KMS-11 (cell line): ENCODE measurements at regions not wholly inside any gene's neighbourhood (a gene's known extent, or its start where the extent isn't known, plus 50 kb on each side); places are given as distances from the start of the nearest gene placed in this dataset.

Experiments
- H2AFZ ChIP-seq: fragments of 200-600 bp; sonication (generic); 2 replicates; pipeline ENCODE4 v1.6.1; 2016; ENCODE audit warnings: antibody characterized with exemption, mixed run types, low read depth
- H3K27ac ChIP-seq: fragments of 200-600 bp; sonication (generic); 2 replicates; pipeline ENCODE4 v1.6.1; 2016; ENCODE audit warnings: mild to moderate bottlenecking, mixed run types
- H3K27me3 ChIP-seq: fragments of 200-600 bp; sonication (generic); 2 replicates; pipeline ENCODE4 v1.6.1; 2017; ENCODE audit warnings: mild to moderate bottlenecking, low read depth, mixed run types, moderate library complexity; ENCODE audit not compliant: insufficient read depth
- H3K36me3 ChIP-seq: fragments of 200-600 bp; sonication (generic); 2 replicates; pipeline ENCODE4 v1.6.1; 2017; ENCODE audit warnings: mild to moderate bottlenecking, mixed run types; ENCODE audit not compliant: insufficient read depth
- H3K4me1 ChIP-seq: fragments of 200-600 bp; sonication (generic); 2 replicates; pipeline ENCODE4 v1.6.1; 2016; ENCODE audit warnings: mild to moderate bottlenecking, low read depth, mixed run types; ENCODE audit not compliant: poor library complexity, severe bottlenecking
- H3K4me2 ChIP-seq: fragments of 200-600 bp; sonication (generic); 2 replicates; pipeline ENCODE4 v1.7.0; 2016; ENCODE audit warnings: mild to moderate bottlenecking, mixed run types
- H3K4me3 ChIP-seq: fragments of 200-600 bp; sonication (generic); IDR thresholded peaks from 2 replicates; pipeline ENCODE4 v1.6.1; 2017; ENCODE audit warnings: low read depth, low read length, mixed read lengths; ENCODE audit not compliant: insufficient read depth
- H3K79me2 ChIP-seq: fragments of 200-600 bp; sonication (generic); 2 replicates; pipeline ENCODE4 v1.6.1; 2016; ENCODE audit warnings: low read depth, mixed run types; ENCODE audit not compliant: insufficient read depth
- H3K9ac ChIP-seq: fragments of 200-600 bp; sonication (generic); 2 replicates; pipeline ENCODE4 v1.6.1; 2016; ENCODE audit warnings: mild to moderate bottlenecking, mixed run types
- H4K20me1 ChIP-seq: fragments of 200-600 bp; sonication (generic); 2 replicates; pipeline ENCODE4 v1.6.1; 2016; ENCODE audit warnings: mild to moderate bottlenecking, mixed run types; ENCODE audit not compliant: insufficient read depth
- TF ChIP-seq, protein P1 (sequence below): fragments of 200-600 bp; sonication (generic); conservative IDR thresholded peaks from 2 replicates; pipeline ENCODE4 v1.6.1; 2017; ENCODE audit warnings: low read depth, mild to moderate bottlenecking, antibody characterized with exemption, low read length, moderate library complexity, mixed read lengths

DNA sequence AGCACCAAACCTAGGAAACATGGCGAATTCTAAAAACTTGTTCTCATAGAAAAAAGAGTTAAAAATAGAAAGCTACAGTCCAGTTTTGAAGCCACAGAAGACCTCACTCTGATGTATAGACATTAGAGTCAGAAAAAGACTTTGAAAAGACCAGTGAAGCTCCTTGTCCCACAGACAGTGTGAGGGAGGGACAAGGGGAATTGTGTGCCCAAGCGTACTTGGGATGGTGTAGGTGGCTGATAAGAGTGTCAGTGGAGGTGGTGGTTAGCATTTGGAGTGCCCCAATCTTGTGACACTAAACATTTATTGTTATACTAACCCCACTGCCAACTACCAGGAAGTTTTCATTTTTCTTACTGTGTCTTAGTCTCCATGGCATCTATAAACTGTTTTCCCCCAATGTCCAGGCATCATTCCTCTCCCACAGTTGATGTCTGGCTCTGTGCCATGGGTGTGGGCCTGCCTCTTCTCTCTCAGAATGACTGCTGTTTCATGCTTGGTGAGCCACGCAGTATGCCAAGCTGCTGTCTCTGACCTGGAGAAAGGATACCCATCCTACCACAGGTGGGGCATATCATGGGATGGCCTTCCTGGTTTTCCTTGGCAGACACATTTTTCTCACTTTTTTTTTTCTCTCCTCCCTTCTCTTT, 161.4 kb downstream of the RPIA start:
- Histone ChIP-seq H3K79me2 (peaks cover 96% of the 10 kb centered on the region), H3K4me1 (peaks cover 100% of the 10 kb centered on the region), H3K4me2 (peak overlapping the region; percentile 98), H2AFZ (no peak overlapping the region), H3K27me3 (no peaks in the 10 kb centered on the region), H3K9ac (peak overlapping the region; percentile 100; the same call in 1 of the 2 replicates), H3K27ac (peak overlapping the region; percentile 100), H3K4me3 (no peak overlapping the region), H3K36me3 (peaks cover 12% of the 10 kb centered on the region; the same call in 1 of the 2 replicates), H4K20me1 (no peaks in the 10 kb centered on the region)
- TF ChIP-seq, protein P1, sequence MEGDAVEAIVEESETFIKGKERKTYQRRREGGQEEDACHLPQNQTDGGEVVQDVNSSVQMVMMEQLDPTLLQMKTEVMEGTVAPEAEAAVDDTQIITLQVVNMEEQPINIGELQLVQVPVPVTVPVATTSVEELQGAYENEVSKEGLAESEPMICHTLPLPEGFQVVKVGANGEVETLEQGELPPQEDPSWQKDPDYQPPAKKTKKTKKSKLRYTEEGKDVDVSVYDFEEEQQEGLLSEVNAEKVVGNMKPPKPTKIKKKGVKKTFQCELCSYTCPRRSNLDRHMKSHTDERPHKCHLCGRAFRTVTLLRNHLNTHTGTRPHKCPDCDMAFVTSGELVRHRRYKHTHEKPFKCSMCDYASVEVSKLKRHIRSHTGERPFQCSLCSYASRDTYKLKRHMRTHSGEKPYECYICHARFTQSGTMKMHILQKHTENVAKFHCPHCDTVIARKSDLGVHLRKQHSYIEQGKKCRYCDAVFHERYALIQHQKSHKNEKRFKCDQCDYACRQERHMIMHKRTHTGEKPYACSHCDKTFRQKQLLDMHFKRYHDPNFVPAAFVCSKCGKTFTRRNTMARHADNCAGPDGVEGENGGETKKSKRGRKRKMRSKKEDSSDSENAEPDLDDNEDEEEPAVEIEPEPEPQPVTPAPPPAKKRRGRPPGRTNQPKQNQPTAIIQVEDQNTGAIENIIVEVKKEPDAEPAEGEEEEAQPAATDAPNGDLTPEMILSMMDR: no peak

DNA sequence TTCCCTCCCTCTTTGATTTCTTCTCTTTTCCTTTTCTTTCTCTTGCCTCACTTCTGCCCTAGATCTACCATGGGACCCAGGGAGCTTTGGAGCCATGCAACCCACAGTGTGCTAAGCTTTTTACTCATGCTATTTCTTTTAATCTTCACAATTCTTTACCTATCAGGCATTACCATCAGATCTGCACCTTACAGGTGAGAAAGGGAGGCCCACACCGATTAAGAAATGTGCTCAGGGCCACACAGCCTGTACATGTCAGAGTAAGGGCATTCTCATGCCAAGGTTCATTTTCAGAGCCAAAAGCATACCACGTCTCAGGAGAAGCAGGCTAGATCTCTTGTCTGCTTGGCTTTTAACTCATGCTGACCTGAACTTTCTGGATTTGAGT, 161.9 kb downstream of the RPIA start:
- peak overlapping the region; percentile 100 for H3K9ac ChIP-seq
- peak overlapping the region; percentile 100 for H3K27ac ChIP-seq
- no peaks in the 10 kb centered on the region; the same call in 1 of the 2 replicates for H3K27me3 ChIP-seq
- peaks cover 98% of the 10 kb centered on the region for H3K4me1 ChIP-seq
- peaks cover 17% of the 10 kb centered on the region for H3K36me3 ChIP-seq
- H3K4me2 ChIP-seq: peak overlapping the region; percentile 98
- H3K4me3 ChIP-seq: no peak overlapping the region
- H4K20me1 ChIP-seq: 0 out of 2 replicates have a peak, but pooled peaks cover under 1% of the 10 kb centered on the region
- no peak overlapping the region for H2AFZ ChIP-seq
- TF ChIP-seq, protein P1: no peak
- H3K79me2 ChIP-seq: peaks cover 96% of the 10 kb centered on the region

DNA sequence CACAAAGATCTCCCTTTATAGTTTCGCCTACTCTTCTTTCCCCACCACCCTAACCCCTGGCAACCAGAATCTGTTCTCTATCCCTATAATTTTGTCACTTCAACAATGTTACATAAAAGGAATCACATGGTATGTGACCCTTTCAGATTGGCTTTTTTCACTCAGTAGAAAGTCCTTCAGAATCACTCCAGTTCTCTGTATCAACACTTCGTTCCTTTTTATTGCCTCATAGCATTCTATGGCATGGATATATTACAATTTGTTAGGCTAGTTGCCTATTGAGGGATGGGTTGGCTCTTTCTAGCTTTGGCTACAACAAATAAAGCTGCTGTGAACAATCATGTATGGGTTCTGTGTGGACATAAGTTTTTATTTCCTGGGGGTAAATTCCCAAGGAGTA, 163.1 kb downstream of the RPIA start:
- Histone ChIP-seq H3K4me3 (no peak overlapping the region), H3K4me2 (peak overlapping the region; percentile 98; the same call in 1 of the 2 replicates), H3K79me2 (peaks cover 96% of the 10 kb centered on the region), H3K36me3 (peaks cover 29% of the 10 kb centered on the region), H4K20me1 (peaks cover 4% of the 10 kb centered on the region), H3K9ac (peak overlapping the region; percentile 100; the same call in 1 of the 2 replicates), H3K27me3 (peaks cover 7% of the 10 kb centered on the region; the same call in 1 of the 2 replicates), H3K27ac (peak overlapping the region; percentile 100), H3K4me1 (peaks cover 87% of the 10 kb centered on the region), H2AFZ (no peak overlapping the region)
- TF ChIP-seq, protein P1: no peak

DNA sequence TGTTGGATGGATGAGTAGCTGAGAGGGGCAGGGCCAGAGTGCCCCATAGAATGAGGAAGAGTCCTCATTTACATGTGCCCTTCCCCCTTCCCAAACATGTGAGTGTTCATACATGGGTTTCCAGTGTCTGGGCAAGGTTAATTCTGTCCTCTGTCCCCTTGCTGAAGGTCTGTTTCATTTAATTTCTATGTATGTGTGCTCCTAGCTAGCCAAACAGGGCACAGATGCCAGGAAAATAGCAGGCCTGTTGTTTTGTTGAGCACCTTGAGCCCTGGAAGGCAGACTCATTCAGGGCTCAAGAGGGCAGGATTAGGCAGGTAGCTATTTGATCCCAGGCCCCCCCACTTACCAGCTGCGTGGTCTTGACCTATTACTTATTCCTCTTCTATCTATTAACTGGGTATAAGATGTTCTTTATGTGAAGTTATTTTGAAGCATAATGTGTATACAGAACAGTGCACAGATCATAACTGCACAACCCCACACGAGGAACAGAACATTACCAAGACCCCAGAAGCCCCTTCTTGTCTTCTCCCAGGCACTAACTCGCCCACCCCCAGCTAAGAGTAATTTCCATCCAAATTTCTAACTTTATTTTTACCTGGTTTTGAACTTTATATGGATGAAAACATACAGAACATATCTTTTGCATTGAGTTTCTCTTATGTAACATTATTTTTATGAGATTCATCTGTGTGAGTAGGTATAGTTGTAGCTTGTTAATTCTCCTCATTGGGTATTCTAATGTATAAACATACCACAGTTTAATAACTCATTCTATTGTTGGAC, 164.3 kb downstream of the RPIA start:
- peaks cover 31% of the 10 kb centered on the region for H3K36me3 ChIP-seq
- H3K27ac ChIP-seq: peak overlapping the region; percentile 100
- H3K27me3 ChIP-seq: peaks cover 7% of the 10 kb centered on the region; the same call in 1 of the 2 replicates
- H3K4me3 ChIP-seq: no peak overlapping the region
- peak overlapping the region; percentile 98 for H3K4me2 ChIP-seq
- H2AFZ ChIP-seq: no peak overlapping the region
- H3K79me2 ChIP-seq: peaks cover 92% of the 10 kb centered on the region
- TF ChIP-seq, protein P1: no peak; the same call in 1 of the 2 replicates
- peak overlapping the region; percentile 100; the same call in 1 of the 2 replicates for H3K9ac ChIP-seq
- peaks cover 4% of the 10 kb centered on the region for H4K20me1 ChIP-seq
- H3K4me1 ChIP-seq: peaks cover 74% of the 10 kb centered on the region
